H9 (cell line): ENCODE measurements at regions not wholly inside any gene's neighbourhood (a gene's known extent, or its start where the extent isn't known, plus 50 kb on each side); places are given as distances from the start of the nearest gene placed in this dataset.

Experiments
- DNase-seq: peaks from one replicate; pipeline ENCODE4 v3.0.0-alpha.2; 2017
- H2AFZ ChIP-seq: one replicate; pipeline ENCODE4 v1.6.1; 2013; ENCODE audit warnings: mild to moderate bottlenecking, low read length, control low read depth, moderate library complexity
- H2AK5ac ChIP-seq: 2 replicates; pipeline ENCODE4 v1.6.1; 2013; ENCODE audit warnings: low read length, control low read depth, mixed read lengths; ENCODE audit not compliant: insufficient read length
- H2BK120ac ChIP-seq: one replicate; pipeline ENCODE4 v1.6.1; 2013; ENCODE audit warnings: low read depth, mild to moderate bottlenecking, low read length, control low read depth, inconsistent platforms; ENCODE audit not compliant: poor library complexity, severe bottlenecking
- H2BK12ac ChIP-seq: 2 replicates; pipeline ENCODE4 v1.6.1; 2013; ENCODE audit warnings: low read length, control low read depth, mixed read lengths, low read depth; ENCODE audit not compliant: insufficient read length
- H2BK15ac ChIP-seq: 2 replicates; pipeline ENCODE4 v1.6.1; 2013; ENCODE audit warnings: low read depth, low read length, control low read depth
- H2BK20ac ChIP-seq: one replicate; pipeline ENCODE4 v1.6.1; 2013; ENCODE audit warnings: low read depth, mild to moderate bottlenecking, low read length, control low read depth, inconsistent platforms; ENCODE audit not compliant: poor library complexity, severe bottlenecking
- H2BK5ac ChIP-seq: 2 replicates; pipeline ENCODE4 v1.6.1; 2013; ENCODE audit warnings: low read length, control low read depth, mixed read lengths; ENCODE audit not compliant: insufficient read length
- H3K14ac ChIP-seq: 2 replicates; pipeline ENCODE4 v1.6.1; 2013; ENCODE audit warnings: low read length, control low read depth; ENCODE audit not compliant: insufficient read depth
- H3K18ac ChIP-seq: 2 replicates; pipeline ENCODE4 v1.6.1; 2013; ENCODE audit warnings: low read depth, mild to moderate bottlenecking, mixed read lengths, low read length, control low read depth; ENCODE audit not compliant: insufficient read length
- H3K23ac ChIP-seq: 2 replicates; pipeline ENCODE4 v1.6.1; 2013; ENCODE audit warnings: low read length, control low read depth, mixed read lengths, low read depth; ENCODE audit not compliant: insufficient read length
- H3K23me2 ChIP-seq: 2 replicates; pipeline ENCODE4 v1.6.1; 2013; ENCODE audit warnings: low read depth, mild to moderate bottlenecking, mixed read lengths, low read length, control low read depth; ENCODE audit not compliant: insufficient read length, poor library complexity, severe bottlenecking
- H3K27ac ChIP-seq: 2 replicates; pipeline ENCODE4 v1.5.1; 2013; ENCODE audit warnings: low read length, control low read depth, mixed read lengths, low read depth; ENCODE audit not compliant: insufficient read length
- H3K27me3 ChIP-seq: 2 replicates; pipeline ENCODE4 v1.6.1; 2013; ENCODE audit warnings: low read length, control low read depth, inconsistent platforms; ENCODE audit not compliant: insufficient read depth
- H3K4ac ChIP-seq: 2 replicates; pipeline ENCODE4 v1.6.1; 2013; ENCODE audit warnings: low read depth, mild to moderate bottlenecking, control low read depth, inconsistent platforms, low read length, moderate library complexity
- H3K4me1 ChIP-seq: 2 replicates; pipeline ENCODE4 v1.6.1; 2013; ENCODE audit warnings: low read length, control low read depth, inconsistent platforms; ENCODE audit not compliant: insufficient read depth
- H3K4me2 ChIP-seq: 2 replicates; pipeline ENCODE4 v1.6.1; 2013; ENCODE audit warnings: low read length, control low read depth, mixed read lengths; ENCODE audit not compliant: insufficient read length, insufficient read depth
- H3K56ac ChIP-seq: 2 replicates; pipeline ENCODE4 v1.6.1; 2013; ENCODE audit warnings: low read depth, mild to moderate bottlenecking, mixed read lengths, low read length, control low read depth; ENCODE audit not compliant: insufficient read length
- H3K79me1 ChIP-seq: 2 replicates; pipeline ENCODE4 v1.6.1; 2013; ENCODE audit warnings: low read depth, mild to moderate bottlenecking, moderate library complexity, low read length, control low read depth, inconsistent platforms; ENCODE audit not compliant: insufficient read depth, poor library complexity, severe bottlenecking
- H3K79me2 ChIP-seq: 2 replicates; pipeline ENCODE4 v1.6.1; 2013; ENCODE audit warnings: low read length, control low read depth, inconsistent platforms; ENCODE audit not compliant: insufficient read depth
- H3K9ac ChIP-seq: 2 replicates; pipeline ENCODE4 v1.6.1; 2013; ENCODE audit warnings: low read length, control low read depth, mixed read lengths; ENCODE audit not compliant: insufficient read length; ENCODE audit errors: extremely low read depth
- H3K9me3 ChIP-seq: one replicate; pipeline ENCODE4 v1.6.1; 2013; ENCODE audit warnings: low read depth, low read length, inconsistent platforms; ENCODE audit not compliant: control insufficient read depth
- H3T11ph ChIP-seq: one replicate; pipeline ENCODE4 v1.6.1; 2013; ENCODE audit warnings: mild to moderate bottlenecking, low read length, control low read depth, inconsistent platforms
- H4K20me1 ChIP-seq: one replicate; pipeline ENCODE4 v1.6.1; 2013; ENCODE audit not compliant: control insufficient read depth, insufficient read length, insufficient read depth
- H4K5ac ChIP-seq: 2 replicates; pipeline ENCODE4 v1.6.1; 2013; ENCODE audit warnings: low read depth, mild to moderate bottlenecking, mixed read lengths, low read length, control low read depth; ENCODE audit not compliant: insufficient read length
- H4K8ac ChIP-seq: replicated peaks from 2 replicates; pipeline ENCODE4 v1.6.1; 2013; ENCODE audit warnings: low read length, control low read depth, mixed read lengths, low read depth; ENCODE audit not compliant: insufficient read length
- H4K91ac ChIP-seq: 2 replicates; pipeline ENCODE4 v1.6.1; 2013; ENCODE audit warnings: low read depth, mild to moderate bottlenecking, moderate library complexity, mixed read lengths, low read length, control low read depth; ENCODE audit not compliant: insufficient read length
- H3K27ac Mint-ChIP-seq, 3 experiments: 2 replicates in 2 of 3; 3 replicates in 1 of 3; pipeline ENCODE4 v1.8.0; 2020 to 2021; ENCODE audit warnings: mixed read lengths in 3 of 3, mild to moderate bottlenecking in 1 of 3, moderate library complexity in 1 of 3
- H3K27me3 Mint-ChIP-seq: 2 replicates; pipeline ENCODE4 v1.8.0; 2021; ENCODE audit warnings: low read depth, mild to moderate bottlenecking, moderate library complexity, mixed read lengths
- H3K36me3 Mint-ChIP-seq, 3 experiments: 2 replicates in 2 of 3; 3 replicates in 1 of 3; pipeline ENCODE4 v1.8.0; 2020 to 2021; ENCODE audit warnings: low read depth in 3 of 3, mixed read lengths in 3 of 3; ENCODE audit not compliant: insufficient read depth in 1 of 3
- H3K4me1 Mint-ChIP-seq, 2 experiments: 2 replicates each; pipeline ENCODE4 v1.8.0; 2020; ENCODE audit warnings: mixed read lengths in 2 of 2
- H3K4me3 Mint-ChIP-seq, 2 experiments: 2 replicates in 1 of 2; 3 replicates in 1 of 2; pipeline ENCODE4 v1.8.0; 2020 to 2021; ENCODE audit warnings: mild to moderate bottlenecking in 2 of 2, mixed read lengths in 2 of 2, moderate library complexity in 1 of 2
- H3K9me3 Mint-ChIP-seq, 2 experiments: 2 replicates in 1 of 2; 3 replicates in 1 of 2; pipeline ENCODE4 v1.8.0; 2020; ENCODE audit warnings: mild to moderate bottlenecking in 2 of 2, mixed read lengths in 2 of 2, moderate library complexity in 1 of 2
- WGBS: extraction: QIAGEN DNeasy Blood & Tissue Kit; methylation state at CpG from one replicate; pipeline ENCODE4 v1.1.7; 2013; ENCODE audit warnings: missing lambda C conversion rate, low lambda C conversion rate, mixed read lengths; ENCODE audit not compliant: insufficient read length; ENCODE audit errors: extremely low coverage; 5-methylcytosine and 5-hydroxymethylcytosine counted together
- TF ChIP-seq, protein P1 (sequence below): fragments of 200-600 bp; sonication (generic); conservative IDR thresholded peaks from 3 replicates; pipeline ENCODE4 v1.8.0; 2021; ENCODE audit warnings: antibody characterized with exemption, mild to moderate bottlenecking

DNA sequence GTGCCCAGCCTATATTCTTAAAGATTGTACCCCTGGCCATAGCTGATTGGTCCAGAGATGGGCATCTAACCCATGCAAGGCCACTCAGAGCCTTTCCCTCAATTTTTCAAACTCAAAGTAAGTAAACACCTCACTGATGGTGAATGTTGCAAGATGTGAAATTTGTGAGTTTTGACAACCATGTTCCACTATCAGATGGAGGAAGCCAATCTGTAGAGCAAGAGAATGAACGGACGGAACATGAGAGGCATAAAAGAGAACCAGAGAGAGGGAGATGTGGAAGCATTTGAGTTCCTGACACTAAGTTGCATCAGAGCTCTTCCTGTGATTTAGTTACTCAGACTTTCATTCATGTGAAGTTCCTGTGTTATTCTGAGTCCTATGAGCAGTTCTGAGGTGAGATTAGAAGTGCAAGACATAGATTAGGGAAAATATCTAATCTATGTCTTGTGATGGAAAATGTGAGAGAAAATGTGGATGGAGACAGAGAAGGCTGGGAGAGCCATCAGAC is 73.3 kb downstream of the PRSS23 start:
- no peak overlapping the region for H3K18ac ChIP-seq
- H3K14ac ChIP-seq = no peak overlapping the region
- no peak for DNase-seq
- no peak overlapping the region for H2AFZ ChIP-seq
- H3K27me3 ChIP-seq = no peaks in the 10 kb centered on the region
- no peak overlapping the region for H2BK12ac ChIP-seq
- no peak overlapping the region for H3K4ac ChIP-seq
- no peak overlapping the region for H2BK5ac ChIP-seq
- no peak overlapping the region for H2AK5ac ChIP-seq
- no CpG with 5 or more reads among the region's 2 CpGs for WGBS
- peaks cover 3% of the 10 kb centered on the region; the same call in 1 of the 2 replicates for H3K4me1 ChIP-seq
- H4K8ac ChIP-seq = no peak overlapping the region
- H3K79me2 ChIP-seq = no peaks in the 10 kb centered on the region
- H3K9ac ChIP-seq = no peak overlapping the region
- no peaks in the 10 kb centered on the region for H4K20me1 ChIP-seq
- H3K27me3 Mint-ChIP-seq = peaks cover 1% of the 10 kb centered on the region; the same call in 1 of the 2 replicates
- TF ChIP-seq, protein P1, sequence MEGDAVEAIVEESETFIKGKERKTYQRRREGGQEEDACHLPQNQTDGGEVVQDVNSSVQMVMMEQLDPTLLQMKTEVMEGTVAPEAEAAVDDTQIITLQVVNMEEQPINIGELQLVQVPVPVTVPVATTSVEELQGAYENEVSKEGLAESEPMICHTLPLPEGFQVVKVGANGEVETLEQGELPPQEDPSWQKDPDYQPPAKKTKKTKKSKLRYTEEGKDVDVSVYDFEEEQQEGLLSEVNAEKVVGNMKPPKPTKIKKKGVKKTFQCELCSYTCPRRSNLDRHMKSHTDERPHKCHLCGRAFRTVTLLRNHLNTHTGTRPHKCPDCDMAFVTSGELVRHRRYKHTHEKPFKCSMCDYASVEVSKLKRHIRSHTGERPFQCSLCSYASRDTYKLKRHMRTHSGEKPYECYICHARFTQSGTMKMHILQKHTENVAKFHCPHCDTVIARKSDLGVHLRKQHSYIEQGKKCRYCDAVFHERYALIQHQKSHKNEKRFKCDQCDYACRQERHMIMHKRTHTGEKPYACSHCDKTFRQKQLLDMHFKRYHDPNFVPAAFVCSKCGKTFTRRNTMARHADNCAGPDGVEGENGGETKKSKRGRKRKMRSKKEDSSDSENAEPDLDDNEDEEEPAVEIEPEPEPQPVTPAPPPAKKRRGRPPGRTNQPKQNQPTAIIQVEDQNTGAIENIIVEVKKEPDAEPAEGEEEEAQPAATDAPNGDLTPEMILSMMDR = no peak
- no peaks in the 10 kb centered on the region for H3K23me2 ChIP-seq
- H3K4me3 Mint-ChIP-seq = no peak overlapping the region
- H3K27ac Mint-ChIP-seq = no peak overlapping the region
- no peaks in the 10 kb centered on the region for H3K9me3 ChIP-seq
- no peak overlapping the region for H3K56ac ChIP-seq
- no peak overlapping the region for H3K27ac ChIP-seq
- peaks cover 0 to 6% (median under 1%) of the 10 kb centered on the region in 3 experiments; a peak in 3 of 7 replicates for H3K36me3 Mint-ChIP-seq
- no peaks in the 10 kb centered on the region for H3K79me1 ChIP-seq
- no peak overlapping the region for H3T11ph ChIP-seq
- H4K91ac ChIP-seq = no peak overlapping the region
- H3K23ac ChIP-seq = no peak overlapping the region
- no peak overlapping the region for H3K4me2 ChIP-seq
- no peak overlapping the region for H2BK15ac ChIP-seq
- peaks cover 8 to 10% of the 10 kb centered on the region in 2 experiments for H3K4me1 Mint-ChIP-seq
- no peak overlapping the region for H2BK120ac ChIP-seq
- H3K9me3 Mint-ChIP-seq = peaks cover 4 to 6% of the 10 kb centered on the region in 2 experiments; a peak in 2 of 5 replicates
- no peak overlapping the region for H2BK20ac ChIP-seq
- no peak overlapping the region for H4K5ac ChIP-seq
